ENCODE measurements at regions not wholly inside any gene's neighbourhood (a gene's known extent, or its start where the extent isn't known, plus 50 kb on each side); places are given as distances from the start of the nearest gene placed in this dataset.

GRCh38 chr20:40390654-40391053 is 298.4 kb downstream of the MAFB start:
- DNase-seq (ENCODE audit: low read depth in 2 of 2): no peak

GRCh38 chr20:40370800-40371199 is 318.2 kb downstream of the MAFB start:
- no peak for DNase-seq (ENCODE audit: low read depth in 2 of 2)

GRCh38 chr20:40368876-40369275 is 320.2 kb downstream of the MAFB start:
- no peak for DNase-seq (ENCODE audit: low read depth in 2 of 2)

GRCh38 chr20:40361916-40362315 is 327.1 kb downstream of the MAFB start:
- no peak for DNase-seq (ENCODE audit: low read depth in 2 of 2)

GRCh38 chr20:40359131-40359912 is 329.7 kb downstream of the MAFB start:
- DNase-seq (ENCODE audit: low read depth in 2 of 2): no peak

- no peak for DNase-seq (ENCODE audit: low read depth in 2 of 2)
Observed at GRCh38 chr20:40354880-40355279, 334.2 kb downstream of the MAFB start.

- no peak for DNase-seq (ENCODE audit: low read depth in 2 of 2)
Observed at GRCh38 chr20:40343390-40343789, 345.6 kb downstream of the MAFB start.

- DNase-seq (ENCODE audit: low read depth in 2 of 2): no peak
Observed at GRCh38 chr20:40341561-40341960, 347.5 kb downstream of the MAFB start.

GRCh38 chr20:40339661-40340449 is 349.2 kb downstream of the MAFB start:
- no peak for DNase-seq (ENCODE audit: low read depth in 2 of 2)

GRCh38 chr20:40336533-40336932 is 352.5 kb downstream of the MAFB start:
- no peak for DNase-seq (ENCODE audit: low read depth in 2 of 2)

GRCh38 chr20:40335901-40336351 is 353.1 kb downstream of the MAFB start:
- DNase-seq (ENCODE audit: low read depth in 2 of 2): no peak

- no peak for DNase-seq (ENCODE audit: low read depth in 2 of 2)
Observed at GRCh38 chr20:40335437-40335836, 353.6 kb downstream of the MAFB start.

- no peak for DNase-seq (ENCODE audit: low read depth in 2 of 2)
Observed at GRCh38 chr20:40333591-40333990, 355.4 kb downstream of the MAFB start.

- no peak for DNase-seq (ENCODE audit: low read depth in 2 of 2)
Observed at GRCh38 chr20:40331807-40332560, 357.1 kb downstream of the MAFB start.

- no peak for DNase-seq (ENCODE audit: low read depth in 2 of 2)
Observed at GRCh38 chr20:40331249-40331648, 357.8 kb downstream of the MAFB start.

- DNase-seq (ENCODE audit: low read depth in 2 of 2): no peak
Observed at GRCh38 chr20:40329321-40329720, 359.7 kb downstream of the MAFB start.

- no peak for DNase-seq (ENCODE audit: low read depth in 2 of 2)
Observed at GRCh38 chr20:40326784-40327183, 362.3 kb downstream of the MAFB start.

GRCh38 chr20:40325006-40325568 is 363.9 kb downstream of the MAFB start:
- DNase-seq (ENCODE audit: low read depth in 2 of 2): no peak

- peak; percentile 17 to 22 for DNase-seq (ENCODE audit: low read depth in 2 of 2)
Observed at GRCh38 chr20:40323361-40323794, 365.7 kb downstream of the MAFB start.

GRCh38 chr20:40322941-40323340 is 366.1 kb downstream of the MAFB start:
- DNase-seq (ENCODE audit: low read depth in 2 of 2): no peak

GRCh38 chr20:40320517-40321011 is 368.5 kb downstream of the MAFB start:
- no peak for DNase-seq (ENCODE audit: low read depth in 2 of 2)

All from fibroblast of skin of left quadriceps (primary cell).